Sigmoid colon (tissue), 3 donors: ENCODE measurements at regions not wholly inside any gene's neighbourhood (a gene's known extent, or its start where the extent isn't known, plus 50 kb on each side); places are given as distances from the start of the nearest gene placed in this dataset.

Experiments
- CTCF ChIP-seq, 4 experiments: fragments of 450-650 bp in 3 of 4; fragments of 200-600 bp in 1 of 4; IDR thresholded peaks; one replicate each; pipeline ENCODE4 v1.5.1; 2016 to 2019; ENCODE audit warnings: antibody characterized with exemption in 4 of 4, mild to moderate bottlenecking in 3 of 4, moderate library complexity in 2 of 4
- POLR2A ChIP-seq, 2 donors: fragments of 450-650 bp; IDR thresholded peaks; one replicate each; pipeline ENCODE4 v1.6.1; 2016; ENCODE audit warnings: antibody characterized with exemption in 2 of 2, mild to moderate bottlenecking in 2 of 2, moderate library complexity in 2 of 2

GRCh38 chr2:5561006-5561405 is 131.2 kb upstream of the SOX11 start:
- TF ChIP-seq CTCF (IDR thresholded peaks at IDR 0.05) (no peak), POLR2A (IDR thresholded peaks at IDR 0.05) (no peak)
